ENCODE measurements at regions not wholly inside any gene's neighbourhood (a gene's known extent, or its start where the extent isn't known, plus 50 kb on each side); places are given as distances from the start of the nearest gene placed in this dataset.

- TF ChIP-seq CTCF (IDR thresholded peaks at IDR 0.05) (no peak), POLR2A (IDR thresholded peaks at IDR 0.05) (no peak)
These were observed 169.3 kb upstream of the STAC start for GRCh38 chr3:36210840-36211651.
